HG03175 (cell line): ENCODE measurements at regions not wholly inside any gene's neighbourhood (a gene's known extent, or its start where the extent isn't known, plus 50 kb on each side); places are given as distances from the start of the nearest gene placed in this dataset.
"Not testable (repeated sequence)": the region's sequence is repeated elsewhere in the genome, so short reads cannot be mapped to it uniquely, and the experiment has no call there.

Experiments
- ATAC-seq: cut with Tn5 transposase; IDR thresholded peaks from one replicate; pipeline ENCODE4 v1.9.1; 2021; ENCODE audit warnings: mild to moderate bottlenecking, moderate library complexity; ENCODE audit not compliant: unreplicated experiment

DNA sequence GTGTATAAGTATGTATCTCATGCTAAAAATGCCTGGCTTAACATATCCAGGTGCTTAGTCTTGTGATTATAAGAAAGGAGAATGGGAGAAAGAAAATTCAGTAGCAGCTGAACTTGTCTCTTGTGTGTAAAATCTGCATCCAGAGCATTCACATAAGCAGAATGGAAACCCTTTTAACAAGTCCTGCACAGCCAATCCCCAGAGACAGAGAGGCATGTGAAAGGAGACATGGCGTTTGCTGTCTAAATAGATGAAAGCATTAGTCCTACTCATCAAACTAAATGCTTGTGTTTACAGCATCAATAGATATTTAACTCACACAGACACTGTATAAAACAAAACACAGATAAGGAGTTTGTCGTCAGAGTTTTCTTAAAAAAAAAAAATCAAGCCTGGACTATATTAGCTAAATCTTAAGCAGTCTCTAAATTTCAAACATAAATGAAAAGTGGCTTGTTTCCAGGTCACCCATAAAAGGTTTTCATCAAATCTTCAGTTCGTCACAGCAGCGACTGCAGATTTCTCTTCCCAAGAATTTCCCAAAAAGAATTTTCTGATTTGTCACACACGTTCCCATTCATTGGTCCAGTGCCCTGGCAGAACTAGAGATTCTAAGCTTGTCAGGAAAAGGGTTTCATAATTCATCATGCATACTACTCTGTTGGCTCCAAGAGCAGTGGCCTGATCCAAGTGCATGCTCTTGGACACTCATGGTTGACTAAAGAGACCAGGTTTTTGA lies 249.2 kb downstream of the BTG1 start:
- ATAC-seq, result no peak

DNA sequence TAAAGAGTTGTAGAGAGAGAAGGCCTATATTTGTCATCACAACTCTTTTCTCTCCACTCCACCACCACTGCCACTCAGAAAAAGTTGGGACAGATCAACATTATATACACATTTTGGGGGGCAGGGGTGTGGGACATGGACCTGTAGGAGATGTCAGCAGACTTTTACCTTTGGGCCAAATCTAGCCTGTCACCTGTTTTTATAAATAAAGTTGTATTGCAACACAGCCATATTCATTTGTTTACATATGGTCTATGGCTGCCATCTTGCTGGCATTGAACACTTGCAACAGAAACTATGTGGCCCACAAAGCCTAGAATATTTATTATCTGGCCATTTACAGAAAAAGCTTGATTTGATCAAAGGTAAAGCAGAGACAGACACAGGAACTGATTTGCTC lies 250.7 kb downstream of the BTG1 start:
- ATAC-seq, result no peak

DNA sequence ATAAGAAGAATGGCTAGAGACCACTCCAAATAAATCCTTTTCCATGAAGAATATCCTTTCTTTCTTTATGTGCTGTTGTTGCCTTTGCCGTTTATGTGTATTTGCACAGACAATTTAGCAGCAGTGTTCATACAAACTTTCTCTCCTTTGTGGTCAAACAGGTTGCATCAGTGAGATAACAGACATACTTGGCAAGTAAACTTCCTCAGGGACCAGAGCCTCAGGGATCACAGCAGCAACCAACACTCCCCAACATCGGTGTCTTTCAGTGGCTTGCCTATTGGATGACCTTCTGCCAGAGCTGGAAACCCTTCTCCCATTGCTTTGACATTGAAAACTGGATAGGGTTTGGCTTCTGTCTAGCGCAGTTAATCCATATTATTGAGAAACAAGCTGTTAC lies 252.2 kb downstream of the BTG1 start:
- no peak for ATAC-seq

DNA sequence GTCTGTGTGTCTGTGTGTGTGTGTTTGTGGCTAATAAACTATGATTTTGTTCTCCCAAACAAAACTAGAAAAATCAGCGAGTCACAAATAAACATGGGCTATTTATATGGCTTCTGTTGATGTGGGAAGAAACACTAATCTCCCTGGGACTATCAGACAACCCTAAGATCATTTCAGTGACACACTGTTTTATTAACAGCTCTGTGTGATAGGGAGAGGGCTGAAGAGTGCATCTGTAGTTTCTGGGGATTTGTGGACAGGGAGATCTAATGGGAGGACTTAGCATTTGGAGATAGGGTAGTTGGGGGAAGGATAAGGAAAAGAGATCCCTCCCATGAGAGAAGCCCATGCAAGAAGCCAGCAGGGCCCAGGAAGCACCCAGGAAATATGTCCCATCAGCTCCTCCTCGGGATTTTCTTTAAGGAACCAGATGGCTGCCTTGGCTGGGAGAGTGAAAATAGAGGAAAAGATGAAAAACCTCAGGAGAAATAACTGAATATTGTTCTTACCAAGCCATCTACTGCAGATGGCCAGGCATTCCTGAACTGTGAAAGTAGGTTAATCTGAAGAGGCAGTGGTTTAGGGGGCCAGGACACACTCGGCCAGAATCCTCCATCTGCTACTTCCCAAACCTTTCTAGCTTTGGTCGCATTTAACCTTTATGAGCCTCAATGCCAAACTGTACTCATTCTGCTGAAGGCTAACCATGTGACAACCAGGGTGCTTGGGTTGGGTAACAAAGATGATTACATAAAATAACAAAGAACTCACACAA lies 253.4 kb downstream of the BTG1 start:
- ATAC-seq, result no peak

DNA sequence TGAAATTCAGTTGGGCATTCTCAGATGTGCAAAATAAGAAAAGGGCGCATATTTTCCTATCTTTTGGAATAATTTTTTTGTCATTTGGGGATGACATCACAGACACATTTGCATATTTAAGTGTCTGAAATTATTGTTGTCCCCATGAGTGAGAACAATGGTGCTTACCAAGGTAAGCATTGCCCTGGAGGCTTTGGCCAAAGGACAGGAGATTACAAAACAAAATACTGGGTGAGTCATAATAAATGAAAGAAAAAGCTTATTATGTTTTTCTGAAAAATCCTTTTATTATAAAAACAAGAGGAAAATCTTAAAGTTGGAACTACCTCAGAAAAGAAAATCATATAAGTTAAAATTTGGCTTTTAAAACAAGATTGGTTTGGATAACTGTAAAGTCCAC lies 254.9 kb downstream of the BTG1 start:
- ATAC-seq, result no peak

DNA sequence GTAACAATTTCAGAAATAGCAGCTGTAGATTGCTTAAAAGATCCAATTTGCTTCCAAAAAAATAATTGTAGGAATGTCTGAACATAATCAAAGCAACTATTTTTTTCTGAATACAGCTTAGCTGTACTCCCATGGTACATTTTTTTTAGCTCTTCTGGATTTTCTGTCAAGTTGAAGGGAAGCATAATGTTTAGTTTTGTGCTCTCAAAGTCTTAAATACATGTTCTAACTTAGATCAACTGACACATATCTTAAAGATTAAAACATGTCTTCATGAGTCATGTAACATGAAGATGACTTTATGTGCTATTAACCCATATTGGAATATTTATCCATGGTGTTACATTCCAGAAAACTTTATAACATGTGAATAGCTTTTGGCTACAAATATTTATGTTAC lies 255.7 kb downstream of the BTG1 start:
- no peak for ATAC-seq

DNA sequence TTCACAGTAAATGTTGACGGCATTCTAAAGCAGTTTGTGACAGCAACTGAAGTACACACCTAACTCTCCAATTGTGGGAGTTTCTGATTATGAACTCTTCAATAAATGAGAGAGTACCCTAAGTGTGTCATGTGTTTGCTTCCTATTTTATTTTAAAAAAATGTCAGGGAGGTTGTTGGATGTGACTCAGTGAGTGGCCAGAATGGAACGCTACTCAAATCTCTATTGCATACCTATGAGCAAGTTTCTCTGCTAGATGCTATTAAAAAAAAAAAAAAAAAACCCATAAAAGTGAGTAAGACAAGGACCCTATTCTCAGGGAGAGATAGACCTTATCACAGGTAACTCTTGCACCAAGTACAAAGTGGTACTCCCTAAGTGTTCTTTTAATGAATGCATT lies 256.6 kb downstream of the BTG1 start:
- no peak for ATAC-seq

DNA sequence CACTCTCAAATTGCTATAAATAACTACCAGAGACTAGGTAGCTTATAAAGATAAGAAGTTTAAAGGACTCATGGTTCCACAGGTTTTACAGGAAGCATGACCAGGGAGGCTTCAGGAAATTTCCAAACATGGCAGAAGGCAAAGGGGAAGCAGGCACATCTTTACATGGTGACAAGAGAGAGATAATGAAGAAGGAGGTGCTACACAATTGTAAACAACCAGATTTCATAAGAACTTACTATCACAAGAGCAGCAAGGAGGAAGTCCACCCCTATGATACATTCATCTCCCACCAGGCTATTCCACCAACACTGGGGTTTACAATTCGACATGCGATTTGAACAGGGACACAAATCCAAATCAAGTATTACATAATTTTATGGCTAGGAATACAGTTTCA lies 257.7 kb downstream of the BTG1 start:
- ATAC-seq, result no peak

DNA sequence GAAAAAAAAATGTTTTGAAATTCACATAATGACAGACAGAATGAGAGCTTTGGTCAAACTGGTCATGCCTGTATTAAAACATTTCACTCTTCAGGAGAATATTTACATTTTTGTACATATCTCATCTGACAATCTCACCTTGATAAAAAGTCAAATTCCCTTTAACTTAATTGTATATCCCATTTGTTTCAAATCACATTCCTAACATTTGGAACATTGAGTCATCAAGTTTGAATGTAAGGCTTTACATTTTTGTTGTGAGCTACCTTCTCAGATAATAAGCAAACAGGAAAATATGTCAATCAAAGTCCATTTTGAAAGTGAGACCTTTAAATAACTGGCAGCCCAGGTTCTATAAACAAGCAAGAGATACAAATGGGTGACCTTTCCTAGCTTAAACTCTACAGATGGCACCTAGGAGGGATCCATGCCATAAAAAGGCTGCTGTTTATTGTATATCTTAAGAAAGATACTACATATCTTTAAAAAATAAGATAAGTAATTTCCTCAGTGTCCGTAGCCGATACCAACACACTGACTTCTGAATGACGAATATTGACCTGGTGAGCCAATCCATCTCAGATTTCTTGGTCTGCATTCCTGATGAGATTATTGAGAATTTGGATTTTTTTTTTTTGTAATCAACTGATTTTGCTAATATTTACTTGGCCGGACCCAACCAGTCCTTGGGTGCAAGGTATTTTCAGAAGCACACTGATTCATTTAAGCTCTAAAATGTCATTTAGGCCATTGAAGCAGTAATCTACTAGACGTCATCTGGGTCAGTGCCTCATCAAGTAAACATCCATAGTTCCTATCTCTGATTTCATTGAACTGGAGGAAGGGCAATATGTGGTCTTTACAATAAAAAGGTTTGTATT lies 259.6 kb downstream of the BTG1 start:
- no peak for ATAC-seq

DNA sequence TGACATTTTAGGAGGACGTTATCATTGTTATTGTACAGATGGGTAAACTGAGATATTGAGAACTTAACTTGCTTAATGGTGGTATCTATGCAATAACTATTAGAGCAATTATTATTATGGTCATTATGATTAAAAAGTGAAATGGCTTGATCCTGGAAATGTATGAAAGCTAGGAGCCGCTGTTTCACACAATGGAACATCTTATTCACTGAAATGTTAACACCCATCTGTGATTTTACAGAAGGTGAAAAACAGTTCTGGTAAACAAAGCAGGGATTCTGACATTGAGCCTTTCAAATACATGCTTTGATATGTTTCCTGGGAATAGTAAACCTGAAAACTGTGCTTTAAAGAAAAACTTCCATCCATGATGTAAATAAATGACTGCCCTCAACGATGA lies 261.4 kb downstream of the BTG1 start:
- ATAC-seq, result no peak

DNA sequence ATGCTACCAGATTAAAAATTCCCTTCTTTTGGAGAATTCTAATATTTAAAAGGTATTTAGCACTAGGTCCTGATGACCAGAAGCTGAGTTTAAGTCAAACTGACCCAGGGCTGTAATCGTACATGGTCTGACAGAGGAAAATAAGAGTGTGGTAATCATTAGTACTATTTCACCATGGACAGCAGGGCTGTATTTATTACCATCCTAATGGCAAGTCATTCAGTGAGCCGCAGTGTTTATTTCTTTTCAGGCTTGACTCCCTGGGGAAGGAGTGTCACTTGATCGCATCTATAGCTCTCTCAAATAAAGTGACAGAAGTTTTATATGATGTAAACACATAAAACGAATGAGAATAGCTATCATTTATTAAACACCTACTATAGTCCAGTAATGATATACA lies 261.8 kb downstream of the BTG1 start:
- ATAC-seq, result no peak

DNA sequence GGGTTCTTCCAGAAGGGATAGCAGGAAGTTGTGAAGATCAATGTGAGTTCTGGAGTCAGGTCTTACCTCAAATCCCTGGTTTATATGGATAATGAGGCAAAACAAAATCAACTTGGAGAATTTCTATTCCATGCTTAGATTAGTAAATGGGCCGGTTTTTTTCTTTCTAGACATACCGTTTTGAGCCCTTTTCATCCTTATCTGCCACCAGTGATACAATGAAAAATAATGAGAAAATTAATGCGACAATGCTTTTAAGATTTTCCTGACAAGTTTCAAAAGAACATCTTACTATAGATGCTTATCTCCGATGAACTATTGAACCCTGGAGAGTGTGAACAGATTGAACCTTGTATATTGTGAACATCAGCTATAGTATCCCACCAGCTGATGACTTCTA lies 262.7 kb downstream of the BTG1 start:
- ATAC-seq, result no peak

DNA sequence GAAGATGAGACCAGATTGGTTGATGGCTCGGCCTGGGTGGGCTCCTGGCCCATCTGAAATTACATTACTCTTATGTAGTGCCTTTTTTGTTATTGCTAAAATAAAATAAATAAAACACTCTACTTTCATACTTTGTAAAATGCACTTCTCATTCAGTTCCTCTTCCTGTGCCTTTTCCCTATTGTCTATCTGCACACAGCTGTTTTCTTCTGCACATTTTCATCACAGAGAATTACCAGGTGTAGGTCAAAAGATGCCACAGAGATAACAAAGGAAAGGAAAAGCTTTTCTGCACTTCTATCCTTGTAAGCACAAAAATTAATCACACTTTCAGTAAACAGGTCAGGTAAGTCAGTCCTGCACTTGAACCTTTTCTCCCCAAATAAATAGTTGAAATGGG lies 265.1 kb downstream of the BTG1 start:
- ATAC-seq, result no peak

DNA sequence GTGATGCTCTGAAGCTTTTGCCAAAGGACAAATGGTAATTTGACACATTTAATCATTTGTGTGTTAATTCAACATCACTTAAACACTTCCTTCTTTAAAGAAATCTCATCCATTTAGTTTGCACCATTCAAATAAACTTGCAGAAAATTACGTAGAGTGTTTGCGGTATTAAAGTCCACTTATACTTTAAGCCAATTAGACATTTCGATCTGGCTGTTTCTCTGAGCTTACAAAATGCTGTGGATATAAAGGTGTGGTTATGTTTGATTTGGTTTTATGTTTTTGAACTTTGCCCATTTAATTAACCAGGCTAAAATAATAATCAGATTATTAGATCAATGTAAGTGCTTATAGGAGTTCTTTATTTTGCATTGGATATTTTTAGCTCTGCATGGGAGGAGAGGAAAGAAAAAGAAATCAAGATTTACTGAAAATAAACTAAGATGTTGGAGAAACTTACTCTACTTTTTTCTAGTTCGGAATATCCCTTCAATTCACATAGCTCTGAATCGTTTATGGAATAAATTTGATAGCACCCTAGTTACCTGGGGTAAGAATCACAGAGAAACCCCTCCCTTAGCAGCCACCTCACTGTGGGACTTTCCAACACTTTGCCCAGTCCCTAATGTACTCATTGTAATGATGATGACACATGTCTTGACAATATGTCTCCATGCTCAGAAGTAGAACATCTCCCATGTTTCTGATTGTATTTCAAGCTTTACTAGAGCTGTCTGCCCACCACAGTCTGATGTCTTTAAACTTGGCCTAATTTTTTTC lies 268.0 kb downstream of the BTG1 start:
- ATAC-seq, result no peak

DNA sequence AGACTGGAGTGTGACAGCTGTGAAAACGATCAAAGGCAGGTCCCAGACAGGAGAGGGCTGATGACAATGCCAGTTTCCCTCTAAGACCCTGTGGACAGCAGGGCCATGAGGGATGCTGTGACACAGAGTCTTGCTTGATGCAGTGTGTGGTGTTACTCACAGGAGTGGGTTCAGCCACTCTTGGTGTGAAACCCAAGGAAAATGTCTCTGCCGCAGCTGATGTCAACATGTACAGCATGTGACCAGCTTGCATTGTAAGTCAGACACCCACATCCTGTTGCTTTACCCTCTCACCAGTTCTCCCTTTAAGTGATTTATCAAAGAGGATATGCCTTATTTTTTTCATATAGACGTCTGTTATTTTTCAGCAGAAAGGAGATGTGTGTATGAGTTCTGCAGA lies 268.6 kb downstream of the BTG1 start:
- ATAC-seq, result peak; percentile 97

DNA sequence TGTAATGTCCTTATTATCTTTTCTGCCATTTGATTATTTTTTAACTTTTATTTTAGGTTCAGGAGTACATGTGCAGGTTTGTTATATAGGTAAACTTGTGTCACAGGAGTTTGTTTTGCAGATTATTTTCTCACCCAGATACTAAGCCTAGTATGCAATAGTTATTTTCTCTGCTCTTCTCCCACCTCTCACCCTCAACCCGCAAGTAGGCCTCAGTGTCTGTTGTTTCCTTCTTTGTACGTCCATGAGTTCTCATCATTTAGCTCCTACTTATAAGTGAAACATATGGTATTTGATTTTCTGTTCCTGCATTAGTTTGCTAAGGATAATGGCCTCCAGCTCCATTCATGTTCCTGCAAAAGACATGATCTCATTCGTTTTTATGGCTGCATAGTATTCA lies 270.0 kb downstream of the BTG1 start:
- not testable (repeated sequence) for ATAC-seq

DNA sequence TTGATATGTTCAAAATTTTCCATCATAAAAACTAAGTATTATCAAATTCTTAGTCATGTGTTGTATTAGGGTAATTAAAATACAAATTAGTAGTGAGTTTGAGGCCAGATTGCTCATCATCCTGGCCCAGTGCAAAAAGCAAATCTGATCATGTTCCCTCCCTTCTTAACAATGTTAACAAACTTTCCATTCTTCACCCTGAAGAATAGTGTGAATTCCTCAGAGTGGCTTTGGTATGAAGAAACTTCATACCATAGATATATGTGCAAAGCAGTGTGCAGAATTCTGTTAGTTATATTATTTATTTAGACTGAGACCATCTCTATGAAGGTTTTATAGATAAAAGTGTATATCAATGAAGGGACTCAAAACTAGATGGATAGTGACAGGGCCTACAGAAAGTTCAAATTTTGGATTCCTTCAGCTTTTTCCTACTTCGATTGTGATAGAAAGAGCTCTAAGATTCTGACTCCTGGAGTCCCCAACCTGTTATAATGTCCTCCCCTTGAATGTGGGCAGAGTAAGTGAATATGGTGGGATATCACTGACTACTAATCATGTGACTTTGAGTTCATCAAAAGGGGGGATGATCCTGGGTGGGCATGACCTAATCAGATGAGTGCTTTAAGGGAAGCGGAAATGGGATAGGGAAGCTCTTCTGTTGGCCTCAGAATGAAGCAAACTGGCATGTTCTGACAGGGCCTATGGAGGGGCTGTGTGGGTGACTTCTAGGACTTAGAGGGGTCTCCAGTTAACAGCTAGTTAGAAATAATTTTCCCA lies 271.4 kb downstream of the BTG1 start:
- no peak for ATAC-seq

DNA sequence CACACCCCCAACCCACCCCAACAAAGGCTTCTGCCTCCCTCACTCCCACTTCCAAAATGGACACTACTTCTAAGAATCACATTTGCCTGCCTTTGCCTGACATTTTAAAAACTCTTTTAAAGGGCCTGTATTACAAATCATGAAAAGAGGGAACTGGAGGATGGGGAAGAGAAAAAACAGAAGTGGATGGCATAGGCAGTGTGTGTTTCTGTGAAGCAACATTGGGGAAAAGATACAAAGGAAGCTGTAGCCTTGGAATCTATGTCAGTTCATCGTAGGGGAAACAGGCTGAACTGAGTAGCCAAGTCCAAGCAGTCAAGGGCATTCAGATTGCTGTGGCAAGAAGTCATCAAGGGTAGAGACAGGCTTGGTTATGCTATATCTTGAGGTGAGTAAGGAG lies 273.9 kb downstream of the BTG1 start:
- ATAC-seq, result no peak

DNA sequence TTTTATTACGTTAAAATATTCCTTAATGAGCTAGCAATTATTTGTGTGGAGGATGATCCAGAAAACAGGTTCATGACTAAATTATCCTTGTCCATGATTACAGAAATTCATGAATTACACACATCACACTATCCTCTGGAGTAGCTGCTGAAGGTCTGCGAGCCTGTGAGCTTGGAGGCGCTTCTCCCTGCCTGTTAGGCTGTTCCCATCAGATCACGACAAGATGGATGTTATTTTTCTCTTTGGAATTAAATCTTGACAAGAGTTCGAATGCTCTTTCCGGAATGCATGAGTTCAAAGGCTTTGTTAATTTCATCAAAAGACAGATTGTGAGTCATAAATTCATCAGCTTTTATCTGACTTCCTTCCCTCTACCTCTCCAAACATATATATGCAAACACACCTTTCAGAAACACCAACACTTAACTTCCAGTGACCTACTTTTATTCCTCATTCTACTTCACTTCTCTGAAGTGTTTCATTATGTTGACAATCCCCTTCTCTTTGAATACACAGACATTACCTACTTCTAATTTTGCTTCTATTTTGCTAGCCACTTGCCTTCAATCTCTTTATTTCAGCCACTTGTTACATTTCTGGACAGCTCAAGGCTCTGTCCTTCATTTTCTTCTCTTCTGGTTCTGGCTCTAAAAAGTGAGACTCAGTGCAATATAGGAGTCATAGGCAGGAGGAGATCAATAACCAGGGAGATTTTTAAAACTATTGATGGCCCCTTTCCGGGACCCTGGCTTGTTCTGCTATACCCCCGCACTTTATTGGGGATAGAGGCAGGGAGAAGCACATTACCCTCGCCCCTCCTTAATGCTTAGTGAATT lies 274.6 kb downstream of the BTG1 start:
- ATAC-seq, result no peak
